ENCODE measurements at regions not wholly inside any gene's neighbourhood (a gene's known extent, or its start where the extent isn't known, plus 50 kb on each side); places are given as distances from the start of the nearest gene placed in this dataset.

DNA sequence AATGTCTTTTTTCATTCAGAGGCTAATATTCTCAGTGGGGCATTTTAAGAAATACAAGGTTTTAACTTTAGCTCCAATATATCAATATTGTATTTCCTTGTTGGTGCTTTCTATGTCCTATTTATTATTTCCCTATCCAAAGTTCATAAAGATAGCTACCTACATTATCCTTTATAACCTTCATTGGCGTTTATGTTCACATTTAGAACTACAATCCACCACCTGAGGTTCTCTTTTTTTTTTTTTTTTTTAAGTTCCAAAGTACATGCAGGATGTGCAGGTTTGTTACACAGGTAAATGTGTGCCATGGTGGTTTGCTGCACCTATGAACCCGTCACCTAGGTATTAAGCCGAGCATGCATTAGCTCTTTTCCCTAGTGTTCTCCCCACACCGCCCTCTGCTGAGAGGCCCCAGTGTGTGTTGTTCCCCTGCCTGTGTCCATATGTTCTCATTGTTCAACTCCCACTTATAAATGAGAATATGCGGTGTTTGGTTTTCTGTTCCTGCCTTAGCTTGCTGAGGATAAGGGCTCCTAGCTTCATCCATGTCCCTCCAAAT is 694.6 kb downstream of the SUCLG1 start:
- no peak for DNase-seq
- Histone ChIP-seq H3K4me1 (no peaks in the 10 kb centered on the region), H3K4me3 (no peak overlapping the region), H3K27ac (replicated peaks) (no peak overlapping the region), H3K9me3 (replicated peaks) (peaks cover 81% of the 10 kb centered on the region), H3K36me3 (no peaks in the 10 kb centered on the region), H3K27me3 (ENCODE audit: low read depth) (no peaks in the 10 kb centered on the region)
- TF ChIP-seq, protein P1, sequence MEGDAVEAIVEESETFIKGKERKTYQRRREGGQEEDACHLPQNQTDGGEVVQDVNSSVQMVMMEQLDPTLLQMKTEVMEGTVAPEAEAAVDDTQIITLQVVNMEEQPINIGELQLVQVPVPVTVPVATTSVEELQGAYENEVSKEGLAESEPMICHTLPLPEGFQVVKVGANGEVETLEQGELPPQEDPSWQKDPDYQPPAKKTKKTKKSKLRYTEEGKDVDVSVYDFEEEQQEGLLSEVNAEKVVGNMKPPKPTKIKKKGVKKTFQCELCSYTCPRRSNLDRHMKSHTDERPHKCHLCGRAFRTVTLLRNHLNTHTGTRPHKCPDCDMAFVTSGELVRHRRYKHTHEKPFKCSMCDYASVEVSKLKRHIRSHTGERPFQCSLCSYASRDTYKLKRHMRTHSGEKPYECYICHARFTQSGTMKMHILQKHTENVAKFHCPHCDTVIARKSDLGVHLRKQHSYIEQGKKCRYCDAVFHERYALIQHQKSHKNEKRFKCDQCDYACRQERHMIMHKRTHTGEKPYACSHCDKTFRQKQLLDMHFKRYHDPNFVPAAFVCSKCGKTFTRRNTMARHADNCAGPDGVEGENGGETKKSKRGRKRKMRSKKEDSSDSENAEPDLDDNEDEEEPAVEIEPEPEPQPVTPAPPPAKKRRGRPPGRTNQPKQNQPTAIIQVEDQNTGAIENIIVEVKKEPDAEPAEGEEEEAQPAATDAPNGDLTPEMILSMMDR (IDR thresholded peaks at IDR 0.05; ENCODE audit: borderline replicate concordance), result no peak
- intact Hi-C loops (cut with micrococcal nuclease), result no loop called here

DNA sequence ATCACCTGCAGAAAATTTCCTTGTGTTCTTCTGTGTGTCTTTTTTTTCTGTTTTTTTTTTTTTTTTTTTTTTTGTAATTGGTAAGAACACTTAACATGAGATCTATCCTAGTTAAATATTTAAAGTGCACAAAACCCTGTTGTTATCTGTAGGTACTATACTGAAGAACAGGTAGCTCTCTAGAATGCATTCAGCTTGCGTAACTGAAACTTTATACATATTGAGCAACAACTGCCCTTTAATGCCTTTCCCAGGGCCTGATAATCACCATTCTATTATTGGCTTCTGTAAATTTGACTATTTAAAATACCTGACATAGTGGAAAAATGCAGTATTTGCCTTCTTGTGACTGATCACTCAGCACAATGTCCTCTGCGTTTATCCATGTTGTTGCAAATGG is 701.8 kb downstream of the SUCLG1 start:
- no peak overlapping the region for H3K4me3 ChIP-seq
- intact Hi-C loops (cut with micrococcal nuclease), result no loop called here
- no peak overlapping the region for H3K27ac ChIP-seq (replicated peaks)
- H3K27me3 ChIP-seq (ENCODE audit: low read depth), result no peaks in the 10 kb centered on the region
- no peaks in the 10 kb centered on the region for H3K4me1 ChIP-seq
- peaks cover 45% of the 10 kb centered on the region for H3K9me3 ChIP-seq (replicated peaks)
- TF ChIP-seq, protein P1 (IDR thresholded peaks at IDR 0.05; ENCODE audit: borderline replicate concordance), result no peak
- no peak for DNase-seq
- H3K36me3 ChIP-seq, result no peaks in the 10 kb centered on the region

DNA sequence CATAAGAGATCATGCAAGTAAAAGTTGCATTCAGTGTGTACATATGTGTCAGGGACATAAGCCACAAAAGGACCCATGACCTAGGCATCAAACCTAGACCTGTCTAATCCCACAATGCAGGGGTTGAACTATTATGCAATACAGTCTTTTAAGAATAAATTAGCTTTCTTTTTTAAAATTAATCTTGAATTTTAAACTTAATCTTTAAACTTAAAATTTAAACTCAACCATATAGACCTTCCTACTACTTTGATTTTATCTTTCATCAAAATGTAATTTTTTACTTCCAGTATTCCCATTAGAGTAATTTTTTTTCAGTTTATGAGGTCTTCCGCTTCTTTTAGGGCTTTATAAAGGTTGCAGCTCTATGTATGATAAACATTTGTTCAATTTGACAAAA is 702.9 kb downstream of the SUCLG1 start:
- H3K36me3 ChIP-seq, result no peaks in the 10 kb centered on the region
- no peak overlapping the region for H3K4me3 ChIP-seq
- TF ChIP-seq, protein P1 (IDR thresholded peaks at IDR 0.05; ENCODE audit: borderline replicate concordance), result no peak
- H3K27ac ChIP-seq (replicated peaks), result no peak overlapping the region
- no peaks in the 10 kb centered on the region for H3K4me1 ChIP-seq
- H3K9me3 ChIP-seq (replicated peaks), result peaks cover 34% of the 10 kb centered on the region
- DNase-seq, result no peak
- H3K27me3 ChIP-seq (ENCODE audit: low read depth), result no peaks in the 10 kb centered on the region
- intact Hi-C loops (cut with micrococcal nuclease), result no loop called here

DNA sequence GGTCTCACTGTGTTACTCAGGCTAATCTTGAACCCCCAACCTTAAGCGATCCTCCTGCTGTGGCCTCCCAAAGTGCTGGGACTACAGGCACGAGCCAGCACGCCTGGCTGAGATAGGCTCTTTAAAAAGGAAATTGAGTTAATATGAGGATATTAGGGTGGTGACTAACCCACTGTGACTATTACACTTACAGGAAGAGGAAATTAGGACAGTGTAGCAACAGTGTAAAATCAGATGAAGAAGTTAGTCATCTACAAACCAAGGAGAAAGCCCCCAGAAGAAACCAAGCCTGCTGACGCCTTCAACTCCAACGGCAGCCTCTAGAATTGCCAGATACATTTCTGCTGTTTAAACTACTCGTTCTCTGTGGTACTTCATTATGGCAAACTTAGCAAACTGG is 711.9 kb downstream of the SUCLG1 start:
- H3K27ac ChIP-seq (replicated peaks), result no peak overlapping the region
- peaks cover 7% of the 10 kb centered on the region for H3K9me3 ChIP-seq (replicated peaks)
- TF ChIP-seq, protein P1 (IDR thresholded peaks at IDR 0.05; ENCODE audit: borderline replicate concordance), result no peak
- no peak overlapping the region for H3K4me3 ChIP-seq
- DNase-seq, result no peak
- no peaks in the 10 kb centered on the region for H3K27me3 ChIP-seq (ENCODE audit: low read depth)
- intact Hi-C loops (cut with micrococcal nuclease), result no loop called here
- no peaks in the 10 kb centered on the region for H3K4me1 ChIP-seq
- H3K36me3 ChIP-seq, result no peaks in the 10 kb centered on the region

DNA sequence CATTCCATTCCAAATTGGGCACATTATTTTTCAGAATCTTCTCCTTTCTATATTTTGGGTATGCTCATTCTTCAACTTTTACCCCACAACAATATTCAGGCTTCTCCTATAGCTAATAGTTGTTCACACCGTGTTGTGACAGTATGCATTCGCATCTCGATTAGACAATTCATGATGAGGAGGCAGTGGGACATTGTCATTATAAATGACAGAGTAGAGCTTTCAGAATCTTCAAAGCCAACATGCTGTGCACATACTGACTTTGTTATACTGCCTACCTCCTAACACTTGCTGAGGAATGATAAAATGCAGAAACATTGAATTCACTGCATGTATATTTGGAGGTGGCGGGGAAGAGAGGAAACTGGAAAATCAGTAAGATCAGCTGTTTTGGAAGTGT is 714.2 kb downstream of the SUCLG1 start:
- H3K4me3 ChIP-seq, result no peak overlapping the region
- TF ChIP-seq, protein P1 (IDR thresholded peaks at IDR 0.05; ENCODE audit: borderline replicate concordance), result no peak
- intact Hi-C loops (cut with micrococcal nuclease), result no loop called here
- H3K27me3 ChIP-seq (ENCODE audit: low read depth), result no peaks in the 10 kb centered on the region
- H3K27ac ChIP-seq (replicated peaks), result no peak overlapping the region
- H3K4me1 ChIP-seq, result no peaks in the 10 kb centered on the region
- H3K36me3 ChIP-seq, result no peaks in the 10 kb centered on the region
- DNase-seq, result no peak
- H3K9me3 ChIP-seq (replicated peaks), result peaks cover 29% of the 10 kb centered on the region

All from left ventricle myocardium inferior (tissue), 1 donor.